ENCODE measurements at regions not wholly inside any gene's neighbourhood (a gene's known extent, or its start where the extent isn't known, plus 50 kb on each side); places are given as distances from the start of the nearest gene placed in this dataset.
"Not testable (repeated sequence)": the region's sequence is repeated elsewhere in the genome, so short reads cannot be mapped to it uniquely, and the experiment has no call there.

- H3K4me3 ChIP-seq (replicated peaks; ENCODE audit: low read depth, low read length), result no peak overlapping the region
- TF ChIP-seq, protein P1, sequence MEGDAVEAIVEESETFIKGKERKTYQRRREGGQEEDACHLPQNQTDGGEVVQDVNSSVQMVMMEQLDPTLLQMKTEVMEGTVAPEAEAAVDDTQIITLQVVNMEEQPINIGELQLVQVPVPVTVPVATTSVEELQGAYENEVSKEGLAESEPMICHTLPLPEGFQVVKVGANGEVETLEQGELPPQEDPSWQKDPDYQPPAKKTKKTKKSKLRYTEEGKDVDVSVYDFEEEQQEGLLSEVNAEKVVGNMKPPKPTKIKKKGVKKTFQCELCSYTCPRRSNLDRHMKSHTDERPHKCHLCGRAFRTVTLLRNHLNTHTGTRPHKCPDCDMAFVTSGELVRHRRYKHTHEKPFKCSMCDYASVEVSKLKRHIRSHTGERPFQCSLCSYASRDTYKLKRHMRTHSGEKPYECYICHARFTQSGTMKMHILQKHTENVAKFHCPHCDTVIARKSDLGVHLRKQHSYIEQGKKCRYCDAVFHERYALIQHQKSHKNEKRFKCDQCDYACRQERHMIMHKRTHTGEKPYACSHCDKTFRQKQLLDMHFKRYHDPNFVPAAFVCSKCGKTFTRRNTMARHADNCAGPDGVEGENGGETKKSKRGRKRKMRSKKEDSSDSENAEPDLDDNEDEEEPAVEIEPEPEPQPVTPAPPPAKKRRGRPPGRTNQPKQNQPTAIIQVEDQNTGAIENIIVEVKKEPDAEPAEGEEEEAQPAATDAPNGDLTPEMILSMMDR (IDR thresholded peaks at IDR 0.05; ENCODE audit: low read length, missing control alignments), result no peak
- DNase-seq (ENCODE audit: low read depth), result no peak
These were observed 65.1 kb downstream of the SOD2 start for GRCh38 chr6:159627939-159628338.

GRCh38 chr6:159626506-159626905, 66.5 kb downstream of the SOD2 start:
- not testable (repeated sequence) for H3K4me3 ChIP-seq (replicated peaks; ENCODE audit: low read depth, low read length); DNase-seq (ENCODE audit: low read depth)

GRCh38 chr6:159623156-159623555, 69.9 kb downstream of the SOD2 start:
- TF ChIP-seq, protein P1 (IDR thresholded peaks at IDR 0.05; ENCODE audit: low read length, missing control alignments), result no peak
- no peak overlapping the region for H3K4me3 ChIP-seq (replicated peaks; ENCODE audit: low read depth, low read length)
- DNase-seq (ENCODE audit: low read depth), result no peak

DNA sequence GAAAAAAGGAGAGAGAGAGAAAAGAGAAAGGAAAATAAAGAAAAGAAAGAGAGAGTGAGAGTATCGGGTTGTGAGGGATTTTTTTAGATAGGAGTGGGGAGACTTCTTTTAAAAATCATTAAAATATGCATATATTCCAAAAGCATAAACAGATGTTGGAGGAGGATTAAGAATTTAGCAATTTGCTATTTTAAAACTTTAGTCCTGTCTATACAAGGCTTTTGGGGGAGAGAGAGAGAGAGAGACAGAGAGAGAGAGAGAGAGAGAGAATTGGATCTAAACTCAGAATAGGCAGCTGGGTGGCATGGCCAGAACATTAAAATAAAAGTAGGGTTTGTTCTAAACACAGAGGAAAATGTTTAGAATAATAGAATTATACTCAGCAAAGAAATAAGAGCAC, 72.1 kb downstream of the SOD2 start:
- no peak for DNase-seq (ENCODE audit: low read depth)
- no peak overlapping the region for H3K4me3 ChIP-seq (replicated peaks; ENCODE audit: low read depth, low read length)
- TF ChIP-seq, protein P1 (IDR thresholded peaks at IDR 0.05; ENCODE audit: low read length, missing control alignments), result no peak

GRCh38 chr6:159617444-159617843, 75.6 kb downstream of the SOD2 start:
- TF ChIP-seq, protein P1 (IDR thresholded peaks at IDR 0.05; ENCODE audit: low read length, missing control alignments), result no peak
- DNase-seq (ENCODE audit: low read depth), result no peak
- H3K4me3 ChIP-seq (replicated peaks; ENCODE audit: low read depth, low read length), result no peak overlapping the region

GRCh38 chr6:159616456-159616855, 76.6 kb downstream of the SOD2 start:
- TF ChIP-seq, protein P1 (IDR thresholded peaks at IDR 0.05; ENCODE audit: low read length, missing control alignments), result no peak
- no peak for DNase-seq (ENCODE audit: low read depth)
- no peak overlapping the region for H3K4me3 ChIP-seq (replicated peaks; ENCODE audit: low read depth, low read length)

DNA sequence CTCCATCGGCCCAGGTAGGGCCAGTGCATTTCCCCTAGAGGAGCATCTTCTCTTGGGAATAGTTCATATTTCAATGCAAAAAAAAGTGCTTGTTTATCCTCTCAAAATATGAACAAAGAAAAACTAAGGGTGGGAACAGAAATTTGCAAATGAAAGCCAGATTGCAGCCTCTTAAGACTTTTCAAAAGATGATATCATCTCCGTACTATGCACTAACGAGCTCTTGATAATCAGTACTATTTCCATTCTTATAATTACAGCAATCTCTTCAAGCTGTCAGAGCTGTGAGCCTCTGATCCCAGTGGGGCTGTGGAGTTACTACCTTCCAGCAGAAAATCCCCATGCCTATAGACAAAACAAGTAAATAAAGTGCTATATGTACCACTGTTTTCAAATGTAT, 77.1 kb downstream of the SOD2 start:
- DNase-seq (ENCODE audit: low read depth), result no peak
- no peak overlapping the region for H3K4me3 ChIP-seq (replicated peaks; ENCODE audit: low read depth, low read length)
- TF ChIP-seq, protein P1 (IDR thresholded peaks at IDR 0.05; ENCODE audit: low read length, missing control alignments), result no peak

- TF ChIP-seq, protein P1 (IDR thresholded peaks at IDR 0.05; ENCODE audit: low read length, missing control alignments), result no peak
- H3K4me3 ChIP-seq (replicated peaks; ENCODE audit: low read depth, low read length), result no peak overlapping the region
- DNase-seq (ENCODE audit: low read depth), result no peak
These were observed 82.2 kb downstream of the SOD2 start for GRCh38 chr6:159610881-159611280.
